GM12872 (cell line): ENCODE measurements at regions not wholly inside any gene's neighbourhood (a gene's known extent, or its start where the extent isn't known, plus 50 kb on each side); places are given as distances from the start of the nearest gene placed in this dataset.

Source experiments
- CTCF ChIP-seq: IDR thresholded peaks from 3 replicates; pipeline ENCODE4 v1.5.1; 2011; ENCODE audit warnings: low read depth, mild to moderate bottlenecking, low read length, moderate library complexity; ENCODE audit not compliant: insufficient read depth

DNA sequence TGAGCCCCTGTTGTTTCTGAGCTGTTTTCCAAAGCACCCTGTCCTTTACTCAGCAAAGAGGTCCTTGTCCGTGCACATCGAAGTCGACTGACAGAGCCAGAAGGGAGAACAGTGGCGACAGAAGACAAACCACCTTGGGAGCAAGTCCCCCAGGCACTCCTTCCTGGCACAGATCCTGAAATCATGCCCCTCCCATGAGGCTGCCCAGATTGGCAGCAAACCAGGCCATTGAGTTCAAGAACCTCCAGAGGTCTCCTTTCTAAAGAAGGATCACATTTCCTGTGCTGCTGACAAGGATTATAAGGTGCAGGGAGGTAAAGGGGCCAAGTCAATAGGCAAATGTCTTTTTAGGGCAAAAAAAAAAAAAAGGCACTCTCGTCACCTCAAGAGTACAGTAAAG, 84.7 kb upstream of the HIVEP3 start:
- TF ChIP-seq CTCF: no peak

DNA sequence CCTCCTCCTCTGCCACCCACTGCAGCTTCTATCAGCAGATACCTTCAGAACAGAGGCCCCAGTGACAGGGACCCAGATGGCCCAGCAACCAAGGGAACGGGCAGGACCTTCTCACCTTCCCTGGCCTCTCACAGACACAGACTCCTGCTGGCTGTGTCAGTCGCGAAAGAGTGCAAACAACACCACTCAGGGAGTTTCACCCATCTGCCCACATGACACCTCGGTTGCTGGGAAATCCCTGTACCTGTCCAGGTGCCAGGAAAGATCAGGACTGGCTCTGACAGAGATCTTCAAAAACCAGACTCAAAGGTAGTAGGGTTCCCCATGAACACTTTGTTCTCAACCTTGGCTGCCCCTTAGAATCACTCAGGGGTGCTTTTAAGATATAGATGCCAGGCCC, 83.5 kb upstream of the HIVEP3 start:
- no peak for TF ChIP-seq CTCF

GRCh38 chr1:42000766-42001165, 82.0 kb upstream of the HIVEP3 start:
- TF ChIP-seq CTCF: no peak

DNA sequence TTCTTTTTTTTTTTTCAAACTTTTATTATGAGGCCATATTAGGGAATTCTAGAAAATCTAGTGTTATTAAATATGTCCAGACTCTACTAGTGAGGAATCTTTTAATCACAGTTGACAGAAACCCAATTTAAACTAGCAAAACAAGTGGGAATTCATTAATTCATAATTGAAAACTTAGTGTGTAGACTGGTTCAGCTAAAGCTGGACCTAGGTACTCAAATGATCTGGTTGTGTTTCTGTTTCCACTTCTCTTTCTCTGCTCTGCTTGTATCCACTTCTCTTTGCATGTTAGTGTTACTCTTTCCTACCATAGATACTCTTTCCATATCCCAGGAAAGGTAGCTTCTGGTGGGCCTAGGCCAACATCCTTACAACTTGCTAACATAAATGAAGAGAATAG, 81.2 kb upstream of the HIVEP3 start:
- no peak for TF ChIP-seq CTCF

DNA sequence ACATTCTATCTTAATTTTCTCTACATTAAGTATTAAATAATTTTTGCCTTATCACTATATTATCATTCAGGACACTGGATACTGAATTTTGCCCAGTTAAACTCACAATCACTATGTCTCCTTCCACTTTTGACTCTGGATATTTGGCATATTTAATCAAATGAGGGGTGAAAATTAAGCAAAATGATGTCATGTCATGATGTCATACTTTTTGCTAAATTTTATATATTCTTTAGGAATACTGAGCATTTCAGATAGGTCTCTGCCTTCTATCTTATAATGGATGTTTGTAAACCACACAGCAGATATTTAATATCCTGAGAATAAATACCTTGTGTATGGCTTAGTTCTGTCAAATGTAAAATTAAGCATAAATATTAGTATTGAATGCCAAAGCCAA, 79.5 kb upstream of the HIVEP3 start:
- no peak for TF ChIP-seq CTCF

DNA sequence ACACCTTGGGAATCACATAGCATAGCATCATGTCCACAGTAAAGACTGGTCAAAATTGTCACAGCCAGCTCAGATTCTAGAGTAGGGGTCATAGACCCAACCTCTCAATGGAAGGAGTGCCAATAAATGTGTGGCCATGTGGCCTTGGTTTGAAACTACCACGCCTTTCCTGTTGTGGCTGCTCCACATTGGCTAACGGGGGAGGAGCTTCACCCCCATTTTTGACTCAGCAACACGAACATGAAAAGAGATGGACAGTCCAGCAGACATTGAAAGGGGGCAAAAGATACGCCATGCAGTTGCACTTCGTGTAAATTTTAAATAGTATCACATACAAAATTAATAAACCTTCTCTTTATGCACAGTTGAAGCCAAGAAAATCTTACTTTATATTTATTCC, 78.4 kb upstream of the HIVEP3 start:
- TF ChIP-seq CTCF: no peak

GRCh38 chr1:41995441-41996130, 76.9 kb upstream of the HIVEP3 start:
- TF ChIP-seq CTCF: no peak
